Fibroblast of skin of left quadriceps (primary cell): ENCODE measurements at regions not wholly inside any gene's neighbourhood (a gene's known extent, or its start where the extent isn't known, plus 50 kb on each side); places are given as distances from the start of the nearest gene placed in this dataset.

Experiments used
- DNase-seq, 2 experiments: peaks; one replicate each; pipeline ENCODE4 v3.0.0-alpha.2; 2013; ENCODE audit warnings: low read depth in 2 of 2

DNA sequence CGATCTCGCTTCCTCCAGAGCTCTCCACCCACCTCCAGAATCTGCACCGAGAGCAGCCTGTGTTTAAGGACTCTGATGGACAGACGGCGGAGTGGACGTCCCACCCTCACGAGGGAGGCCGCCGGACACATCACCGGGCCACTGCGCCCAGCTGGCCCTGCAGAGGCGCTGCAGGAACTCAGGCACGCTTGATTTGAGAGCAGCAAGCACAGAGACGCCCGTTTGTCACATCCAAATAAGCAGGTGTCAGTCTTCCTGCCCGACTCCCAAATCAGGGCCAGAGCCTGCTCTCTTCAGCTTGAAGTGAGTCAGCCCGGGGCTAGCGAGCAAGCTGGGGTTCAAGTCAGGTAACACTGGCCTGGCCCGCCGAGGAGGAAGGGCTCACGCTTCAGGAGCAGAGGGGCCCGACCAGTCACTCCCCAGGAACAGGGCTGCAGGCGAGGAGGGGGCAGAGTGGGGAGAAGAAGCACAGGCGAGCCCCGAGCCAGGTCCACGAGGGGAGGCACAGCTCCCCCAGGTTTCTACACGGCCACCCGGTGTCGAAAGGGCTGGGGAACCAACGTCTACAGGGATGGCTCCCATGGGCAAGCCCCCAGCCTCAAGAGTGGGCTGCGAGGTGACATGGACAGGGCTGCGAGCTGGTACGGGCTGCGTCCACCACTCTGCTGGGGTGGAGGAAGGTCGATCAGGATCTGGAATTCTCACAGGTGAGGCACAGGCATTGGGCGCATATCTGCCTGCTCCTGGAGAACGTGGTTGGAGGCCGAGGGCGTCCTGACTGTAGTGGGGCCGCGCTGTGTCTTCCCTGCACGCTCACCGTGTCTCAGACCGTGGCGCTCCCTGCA, 52.5 kb upstream of the CTDP1 start:
- DNase-seq, result no peak

DNA sequence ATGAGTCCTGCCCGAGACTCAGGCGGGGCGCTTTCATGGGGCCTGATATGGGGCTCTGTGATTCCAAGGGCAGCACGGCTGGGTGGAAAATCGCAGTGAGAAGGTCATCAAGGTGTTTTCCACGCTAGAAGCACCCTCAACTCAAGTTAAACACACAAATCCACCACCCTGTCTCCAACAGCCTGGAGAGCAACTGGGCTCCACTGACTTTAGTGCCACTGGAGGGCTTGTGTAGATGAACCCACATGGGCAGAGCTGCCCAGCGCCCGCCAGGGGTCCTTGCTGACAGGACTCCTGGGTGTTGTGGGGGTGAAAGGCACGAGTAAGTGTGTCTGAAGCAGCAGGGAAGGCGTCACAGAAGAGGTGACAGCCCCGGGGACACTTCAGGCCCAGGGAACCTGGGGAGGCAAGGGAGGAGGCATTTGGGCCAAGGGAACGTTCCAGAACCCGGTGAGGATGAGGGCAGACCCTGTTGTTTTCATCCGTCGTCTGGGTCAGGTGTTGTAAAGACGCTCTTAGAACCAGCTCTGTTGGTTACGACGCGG, 51.8 kb upstream of the CTDP1 start:
- no peak for DNase-seq

DNA sequence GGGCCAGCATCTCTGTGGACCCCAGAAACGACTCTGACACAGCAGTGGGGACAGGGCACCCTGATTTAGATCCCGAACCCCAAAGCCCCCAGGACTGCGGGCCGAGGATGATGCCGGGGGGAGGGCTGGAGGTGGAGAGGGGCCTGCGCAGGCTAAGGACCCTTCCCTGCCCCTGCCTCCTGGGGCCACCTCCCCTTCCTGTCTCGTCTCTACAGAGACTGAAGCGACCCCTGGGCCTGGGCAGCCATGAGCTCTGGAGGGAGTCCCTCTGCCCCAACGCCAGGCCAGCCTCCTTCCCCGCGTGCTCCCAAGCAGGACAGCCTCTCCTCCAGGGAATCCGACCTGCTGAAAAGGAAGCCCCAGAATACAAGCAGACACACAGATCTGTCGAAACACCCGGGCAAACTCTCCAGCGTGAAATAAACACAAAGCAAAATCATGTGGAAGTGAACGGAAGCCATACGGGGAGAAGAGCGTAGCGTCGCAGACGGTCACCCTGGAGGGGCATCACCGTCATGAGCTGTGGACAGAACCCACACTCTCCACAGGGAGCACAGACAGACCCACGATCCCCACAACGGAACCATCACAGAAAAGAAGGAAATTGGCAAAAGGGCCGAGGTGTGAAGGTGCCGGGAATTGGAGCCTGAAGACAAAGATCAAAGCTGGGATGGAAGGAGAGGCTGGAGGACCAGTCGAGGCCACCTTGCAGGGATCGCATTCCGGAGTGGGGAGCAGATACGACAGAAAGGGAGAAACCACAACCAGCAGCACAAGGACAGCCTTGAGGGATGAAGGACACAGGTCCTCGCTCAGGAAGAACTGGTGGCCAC, 51.0 kb upstream of the CTDP1 start:
- no peak for DNase-seq

DNA sequence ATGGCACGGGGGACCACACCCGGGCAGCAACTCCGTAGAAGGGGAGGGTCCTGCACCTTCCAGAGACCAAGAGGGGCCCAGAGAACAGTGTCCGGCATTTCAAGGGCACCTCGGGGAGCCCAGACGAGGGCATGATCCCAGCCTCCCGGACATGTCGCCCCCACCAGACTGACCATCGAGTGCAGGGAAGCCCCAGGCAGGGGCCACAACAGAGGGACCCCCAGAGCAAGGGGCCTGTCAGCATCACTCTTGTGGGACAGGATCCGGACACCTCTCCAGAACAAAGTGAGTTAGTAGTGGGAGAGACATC, 50.4 kb upstream of the CTDP1 start:
- DNase-seq, result no peak

DNA sequence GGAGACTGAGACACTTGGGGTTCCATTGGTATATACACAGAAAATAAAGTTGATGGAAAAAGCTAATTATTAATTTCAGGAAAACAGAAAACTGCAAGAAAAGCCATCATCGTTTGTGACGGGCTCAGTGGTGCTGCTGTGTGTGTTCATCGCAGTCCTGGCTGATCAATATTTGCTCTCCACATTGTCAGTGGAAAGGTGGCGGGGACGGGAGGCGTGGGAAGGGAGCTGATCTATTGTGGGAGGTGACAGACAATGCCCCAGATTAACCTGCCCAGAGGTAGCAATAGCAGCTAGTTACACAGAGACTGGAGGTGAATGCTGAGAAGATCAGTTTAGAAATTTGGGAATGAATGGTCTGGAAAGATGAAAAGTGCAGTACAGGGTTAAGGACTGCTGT, 50.0 kb upstream of the CTDP1 start:
- no peak for DNase-seq
